HCT116 (cell line): ENCODE measurements at regions not wholly inside any gene's neighbourhood (a gene's known extent, or its start where the extent isn't known, plus 50 kb on each side); places are given as distances from the start of the nearest gene placed in this dataset.
A peak's percentile ranks its signal among the peaks of the same experiment; 100 is the strongest.

ENCODE experiments used
- ATAC-seq: fragments of 200-7000 bp; cut with Tn5 transposase; 2 replicates; pipeline ENCODE4 v1.9.1; 2020; ENCODE audit warnings: mild to moderate bottlenecking, moderate library complexity
- BruUV-seq: library from RNA; stranded (reverse); fragments of 400-500 nt; replicated peaks from 2 replicates; lab custom pipeline; 2021; lab: Mats Ljungman, UMichigan
- CTCF ChIA-PET: fragments of 300-600 bp; sonication (Branson Sonifier 250); formaldehyde crosslinking; loops from one replicate; lab custom pipeline; 2021; ENCODE audit warnings: antibody characterized with exemption; lab: Charles Lee
- POLR2A ChIA-PET: fragments of 300-600, 350-600 bp; sonication (Branson Sonifier 250); formaldehyde crosslinking; loops from one replicate; lab custom pipeline; 2021; ENCODE audit warnings: antibody characterized with exemption; lab: Charles Lee
- RAD21 ChIA-PET, 2 experiments: fragments of 300-600 bp; sonication (Branson Sonifier 250); formaldehyde crosslinking; loops; one replicate each; lab custom pipeline; 2023; ENCODE audit warnings: low total read pairs in 2 of 2; ENCODE audit not compliant: uncharacterized antibody in 2 of 2, unreplicated experiment in 2 of 2, low non-redundant PET in 1 of 2; lab: Charles Lee
- DNase-seq: peaks from one replicate; pipeline ENCODE4 v3.0.0-alpha.2; 2010; ENCODE audit warnings: low read depth, low spot score
- H2AFZ ChIP-seq: fragments of 200-600 bp; shearing (Covaris generic), sonication (generic); 2 replicates; pipeline ENCODE4 v1.6.1; 2017; ENCODE audit warnings: low read depth, mixed run types, mixed read lengths, antibody characterized with exemption, low read length; ENCODE audit not compliant: poor library complexity, severe bottlenecking
- H3K27ac ChIP-seq: 2 replicates; pipeline ENCODE4 v1.5.1; 2012; ENCODE audit warnings: low read depth, low read length
- H3K27me3 ChIP-seq: fragments of 200-600 bp; sonication (generic); 2 replicates; pipeline ENCODE4 v1.6.1; 2016; ENCODE audit warnings: mixed run types, low read length, mixed read lengths; ENCODE audit not compliant: insufficient read depth
- H3K36me3 ChIP-seq, 2 experiments: fragments of 200-500 bp in 1 of 2; fragments of 200-600 bp in 1 of 2; sonication (Bioruptor generic) in 1 of 2; sonication (generic) in 1 of 2; 2 replicates each; pipeline versions ENCODE4 v1.5.1 to v1.6.1; 2014 to 2016; ENCODE audit warnings: low read length in 2 of 2, inconsistent platforms in 1 of 2, mixed read lengths in 1 of 2, mixed run types in 1 of 2; ENCODE audit not compliant: insufficient read depth in 2 of 2, control insufficient read depth in 1 of 2
- H3K4me1 ChIP-seq, 2 experiments: fragments of 200-600 bp in 1 of 2; sonication (generic) in 1 of 2; 2 replicates each; pipeline versions ENCODE4 v1.5.1 to v1.6.1; 2012 to 2017; ENCODE audit warnings: low read length in 2 of 2, inconsistent platforms in 1 of 2, mild to moderate bottlenecking in 1 of 2, mixed read lengths in 1 of 2, mixed run types in 1 of 2, moderate library complexity in 1 of 2; ENCODE audit not compliant: insufficient read depth in 2 of 2, control insufficient read depth in 1 of 2
- H3K4me2 ChIP-seq: fragments of 200-600 bp; sonication (generic); 2 replicates; pipeline ENCODE4 v1.6.1; 2017; ENCODE audit warnings: mixed run types, low read length, mixed read lengths
- H3K4me3 ChIP-seq, 2 experiments: fragments of 200-600 bp in 1 of 2; sonication (generic) in 1 of 2; replicated peaks in 1 of 2; 2 replicates each; pipeline ENCODE4 v1.5.1; 2011 to 2016; ENCODE audit warnings: low read length in 2 of 2, control low read depth in 1 of 2, low read depth in 1 of 2, mild to moderate bottlenecking in 1 of 2, mixed read lengths in 1 of 2, mixed run types in 1 of 2
- H3K79me2 ChIP-seq: fragments of 200-600 bp; sonication (generic); 2 replicates; pipeline ENCODE4 v1.6.1; 2017; ENCODE audit warnings: mild to moderate bottlenecking, mixed run types, low read length, moderate library complexity, mixed read lengths; ENCODE audit not compliant: insufficient read depth
- H3K9ac ChIP-seq: fragments of 200-600 bp; sonication (generic); 2 replicates; pipeline ENCODE4 v1.6.1; 2016; ENCODE audit warnings: low read length, mixed read lengths
- H3K9me2 ChIP-seq: fragments of 200-600 bp; sonication (generic), shearing (Covaris generic); 2 replicates; pipeline ENCODE4 v1.6.1; 2017; ENCODE audit warnings: mixed run types, mild to moderate bottlenecking, moderate library complexity; ENCODE audit not compliant: insufficient read depth
- H3K9me3 ChIP-seq, 2 experiments: fragments of 200-500 bp in 1 of 2; fragments of 200-600 bp in 1 of 2; sonication (Bioruptor generic) in 1 of 2; sonication (generic) in 1 of 2; 2 replicates each; pipeline ENCODE4 v1.6.1; 2014 to 2017; ENCODE audit warnings: low read length in 2 of 2, mixed read lengths in 2 of 2, inconsistent platforms in 1 of 2, low read depth in 1 of 2, mild to moderate bottlenecking in 1 of 2, mixed run types in 1 of 2, moderate library complexity in 1 of 2; ENCODE audit not compliant: control insufficient read depth in 1 of 2, insufficient read depth in 1 of 2
- H4K20me1 ChIP-seq: fragments of 200-600 bp; sonication (generic), shearing (Covaris generic); 2 replicates; pipeline ENCODE4 v1.6.1; 2017; ENCODE audit warnings: mixed run types, mild to moderate bottlenecking, moderate library complexity; ENCODE audit not compliant: insufficient read depth
- CEBPB ChIP-seq: IDR thresholded peaks from 2 replicates; pipeline ENCODE4 v1.6.1; 2012; ENCODE audit warnings: low read depth
- CTCF ChIP-seq, 3 experiments: fragments of 200-600 bp in 1 of 3; sonication (generic) in 1 of 3; IDR thresholded peaks in 2 of 3; conservative IDR thresholded peaks in 1 of 3; 2 replicates each; pipeline ENCODE4 v1.5.1; 2012 to 2017; ENCODE audit warnings: low read depth in 2 of 3, low read length in 2 of 3, antibody characterized with exemption in 1 of 3, borderline replicate concordance in 1 of 3, control low read depth in 1 of 3, mild to moderate bottlenecking in 1 of 3, mixed read lengths in 1 of 3, mixed run types in 1 of 3, moderate library complexity in 1 of 3; ENCODE audit not compliant: insufficient read depth in 1 of 3
- RAD21 ChIP-seq: IDR thresholded peaks from 2 replicates; pipeline ENCODE4 v1.6.1; 2012; ENCODE audit warnings: low read depth, mild to moderate bottlenecking
- REST ChIP-seq: IDR thresholded peaks from 2 replicates; pipeline ENCODE4 v1.6.1; 2012; ENCODE audit warnings: low read depth
- intact Hi-C: fragments of 100-400 bp; cut with micrococcal nuclease; formaldehyde crosslinking; loops from 2 replicates; pipeline ENCODE4 v1.10.0; 2022

GRCh38 chr7:12494687-12495024, 75.9 kb upstream of the SCIN start:
- no peak for TF ChIP-seq REST
- TF ChIP-seq CEBPB: no peak
- peak in 2 of 3 experiments; percentile 28 to 33; a peak in 2 of 6 replicates for TF ChIP-seq CTCF (IDR thresholded peaks at IDR 0.05 in 2 of 3, conservative IDR thresholded peaks at IDR 0.05 in 1 of 3; ENCODE audit: borderline replicate concordance in 1 of 3, insufficient read depth in 1 of 3, low read depth in 2 of 3, low read length in 2 of 3)
- TF ChIP-seq RAD21: peak; percentile 13; the same call in 1 of the 2 replicates
- H3K27ac ChIP-seq: no peak overlapping the region
- H3K4me2 ChIP-seq: no peak overlapping the region
- no peak overlapping the region for H3K4me3 ChIP-seq
- H2AFZ ChIP-seq: no peak overlapping the region
- H3K36me3 ChIP-seq: no peaks in the 10 kb centered on the region
- POLR2A ChIA-PET: no interaction called here
- no peaks in the 10 kb centered on the region for H3K27me3 ChIP-seq
- H3K9ac ChIP-seq: no peak overlapping the region
- peak; percentile 44; the same call in 1 of the 2 replicates for ATAC-seq
- no peaks in the 10 kb centered on the region for H3K9me3 ChIP-seq
- CTCF ChIA-PET: interaction anchor here (0.7 to 4.2 kb wide), 5 partner anchors 32 to 659 kb away, joined by 3 to 52 read pairs (median 4); no protein-coding TSS in a partner anchor
- H4K20me1 ChIP-seq: no peaks in the 10 kb centered on the region
- no TSS peak for BruUV-seq
- RAD21 ChIA-PET: interaction anchor here in 1 of 2 experiments (1.6 kb wide), 1 partner anchor 36 kb away, joined by 3 read pairs; no protein-coding TSS in a partner anchor
- intact Hi-C loops: loop anchor here (10.0 kb wide), 1 partner anchor 60 kb away; no protein-coding TSS in a partner anchor
- no peaks in the 10 kb centered on the region for H3K79me2 ChIP-seq
- no peak for DNase-seq
- H3K9me2 ChIP-seq: no peaks in the 10 kb centered on the region
- no peaks in the 10 kb centered on the region for H3K4me1 ChIP-seq
